ENCODE measurements at regions not wholly inside any gene's neighbourhood (a gene's known extent, or its start where the extent isn't known, plus 50 kb on each side); places are given as distances from the start of the nearest gene placed in this dataset.
"Not testable (repeated sequence)": the region's sequence is repeated elsewhere in the genome, so short reads cannot be mapped to it uniquely, and the experiment has no call there.

- Histone ChIP-seq H3K9me3 (no peaks in the 10 kb centered on the region), H3K36me3 (replicated peaks in 1 of 2; ENCODE audit: insufficient read depth in 1 of 2, low read depth in 2 of 2) (no peaks in the 10 kb centered on the region), H3K4me3 (no peak overlapping the region), H3K27me3 (no peaks in the 10 kb centered on the region), H3K27ac (no peak overlapping the region), H3K4me1 (no peaks in the 10 kb centered on the region)
- TF ChIP-seq POLR2A (IDR thresholded peaks at IDR 0.05): no peak
- TF ChIP-seq CTCF (IDR thresholded peaks at IDR 0.05): no peak
- intact Hi-C loops (cut with DNase I): no loop called here
- 71 to 92% methylated on average over 3 to 4 of the region's 4 CpGs for WGBS, 2 donors
- no peak for DNase-seq
- no peak for ATAC-seq
Observed at GRCh38 chr12:114829833-114830232, 145.9 kb upstream of the TBX3 start.

GRCh38 chr12:114829244-114829643, 145.3 kb upstream of the TBX3 start:
- ATAC-seq; DNase-seq; H3K9me3 ChIP-seq; intact Hi-C loops (cut with DNase I); H3K27ac ChIP-seq; H3K36me3 ChIP-seq (replicated peaks in 1 of 2; ENCODE audit: insufficient read depth in 1 of 2, low read depth in 2 of 2); H3K4me3 ChIP-seq; H3K4me1 ChIP-seq; H3K27me3 ChIP-seq: not testable (repeated sequence)

GRCh38 chr12:114827461-114827860, 143.5 kb upstream of the TBX3 start:
- Histone ChIP-seq H3K4me3 (no peak overlapping the region), H3K4me1 (no peaks in the 10 kb centered on the region), H3K27ac (no peak overlapping the region), H3K27me3 (no peaks in the 10 kb centered on the region), H3K9me3 (no peaks in the 10 kb centered on the region), H3K36me3 (replicated peaks in 1 of 2; ENCODE audit: insufficient read depth in 1 of 2, low read depth in 2 of 2) (no peaks in the 10 kb centered on the region)
- intact Hi-C loops (cut with DNase I): no loop called here
- no peak for TF ChIP-seq CTCF (IDR thresholded peaks at IDR 0.05)
- no peak for TF ChIP-seq POLR2A (IDR thresholded peaks at IDR 0.05)
- 55 to 70% methylated on average over 7 of the region's 7 CpGs for WGBS, 2 donors
- DNase-seq: no peak
- no peak for ATAC-seq

GRCh38 chr12:114826244-114826643, 142.3 kb upstream of the TBX3 start:
- intact Hi-C loops (cut with DNase I): no loop called here
- Histone ChIP-seq H3K36me3 (replicated peaks in 1 of 2; ENCODE audit: insufficient read depth in 1 of 2, low read depth in 2 of 2) (no peaks in the 10 kb centered on the region), H3K4me1 (no peaks in the 10 kb centered on the region), H3K27ac (no peak overlapping the region), H3K4me3 (no peak overlapping the region), H3K9me3 (no peaks in the 10 kb centered on the region), H3K27me3 (no peaks in the 10 kb centered on the region)
- no peak for DNase-seq
- no peak for ATAC-seq
- WGBS, 2 donors: 38 to 47% methylated on average over 3 to 5 of the region's 5 CpGs
- TF ChIP-seq POLR2A (IDR thresholded peaks at IDR 0.05) (no peak), CTCF (IDR thresholded peaks at IDR 0.05) (no peak)

- Histone ChIP-seq H3K4me3 (no peak overlapping the region), H3K36me3 (replicated peaks in 1 of 2; ENCODE audit: insufficient read depth in 1 of 2, low read depth in 2 of 2) (no peaks in the 10 kb centered on the region), H3K4me1 (no peaks in the 10 kb centered on the region), H3K27me3 (no peaks in the 10 kb centered on the region), H3K27ac (no peak overlapping the region), H3K9me3 (no peaks in the 10 kb centered on the region)
- WGBS, 2 donors: 55 to 68% methylated on average over 8 of the region's 8 CpGs
- intact Hi-C loops (cut with DNase I): no loop called here
- DNase-seq (no peak), ATAC-seq (no peak)
- TF ChIP-seq CTCF (IDR thresholded peaks at IDR 0.05): no peak
- no peak for TF ChIP-seq POLR2A (IDR thresholded peaks at IDR 0.05)
Observed at GRCh38 chr12:114823724-114824123, 139.7 kb upstream of the TBX3 start.
